Renal cortical epithelial cell (primary cell): ENCODE measurements at regions not wholly inside any gene's neighbourhood (a gene's known extent, or its start where the extent isn't known, plus 50 kb on each side); places are given as distances from the start of the nearest gene placed in this dataset.
"Not testable (repeated sequence)": the region's sequence is repeated elsewhere in the genome, so short reads cannot be mapped to it uniquely, and the experiment has no call there.

Source experiments
- DNase-seq: peaks from one replicate; pipeline ENCODE4 v3.0.0-alpha.2; 2011; ENCODE audit warnings: low read depth

- DNase-seq: peak; percentile 96
Measured at GRCh38 chr7:110386913-110387312, 704.0 kb upstream of the LRRN3 start.

- no peak for DNase-seq
Measured at GRCh38 chr7:110387689-110388088, 703.2 kb upstream of the LRRN3 start.

GRCh38 chr7:110388457-110388856 lies 702.5 kb upstream of the LRRN3 start:
- DNase-seq: no peak

- DNase-seq: no peak
Measured at GRCh38 chr7:110396021-110396420, 694.9 kb upstream of the LRRN3 start.

- peak; percentile 28 for DNase-seq
Measured at GRCh38 chr7:110397927-110398660, 692.8 kb upstream of the LRRN3 start.

- peak; percentile 80 for DNase-seq
Measured at GRCh38 chr7:110399421-110399820, 691.5 kb upstream of the LRRN3 start.

GRCh38 chr7:110400411-110400810 lies 690.5 kb upstream of the LRRN3 start:
- DNase-seq: no peak

- DNase-seq: no peak
Measured at GRCh38 chr7:110407242-110407641, 683.7 kb upstream of the LRRN3 start.

GRCh38 chr7:110407706-110408105 lies 683.2 kb upstream of the LRRN3 start:
- no peak for DNase-seq

GRCh38 chr7:110412614-110413013 lies 678.3 kb upstream of the LRRN3 start:
- no peak for DNase-seq

- no peak for DNase-seq
Measured at GRCh38 chr7:110413038-110413437, 677.9 kb upstream of the LRRN3 start.

GRCh38 chr7:110417611-110418010 lies 673.3 kb upstream of the LRRN3 start:
- no peak for DNase-seq

GRCh38 chr7:110418659-110419280 lies 672.2 kb upstream of the LRRN3 start:
- DNase-seq: peak; percentile 38

GRCh38 chr7:110420788-110421187 lies 670.1 kb upstream of the LRRN3 start:
- DNase-seq: no peak

- DNase-seq: no peak
Measured at GRCh38 chr7:110421490-110422241, 669.3 kb upstream of the LRRN3 start.

GRCh38 chr7:110432061-110432553 lies 658.8 kb upstream of the LRRN3 start:
- DNase-seq: no peak

GRCh38 chr7:110438926-110439325 lies 652.0 kb upstream of the LRRN3 start:
- not testable (repeated sequence) for DNase-seq

- DNase-seq: peak; percentile 79
Measured at GRCh38 chr7:110442381-110442837, 648.5 kb upstream of the LRRN3 start.

GRCh38 chr7:110446658-110447057 lies 644.3 kb upstream of the LRRN3 start:
- DNase-seq: no peak

- no peak for DNase-seq
Measured at GRCh38 chr7:110448918-110449317, 642.0 kb upstream of the LRRN3 start.

GRCh38 chr7:110454713-110455112 lies 636.2 kb upstream of the LRRN3 start:
- no peak for DNase-seq

- no peak for DNase-seq
Measured at GRCh38 chr7:110461621-110462020, 629.3 kb upstream of the LRRN3 start.

- DNase-seq: no peak
Measured at GRCh38 chr7:110470420-110470819, 620.5 kb upstream of the LRRN3 start.
